ENCODE measurements at regions not wholly inside any gene's neighbourhood (a gene's known extent, or its start where the extent isn't known, plus 50 kb on each side); places are given as distances from the start of the nearest gene placed in this dataset.
"Not testable (repeated sequence)": the region's sequence is repeated elsewhere in the genome, so short reads cannot be mapped to it uniquely, and the experiment has no call there.

- not testable (repeated sequence) for TF ChIP-seq CTCF, EP300, POLR2AphosphoS5 (IDR thresholded peaks at IDR 0.05)
These were observed 283.4 kb upstream of the RAI14 start for GRCh38 chr5:34372739-34373138.

All from suprapubic skin (tissue), 4 donors.